ENCODE measurements at regions not wholly inside any gene's neighbourhood (a gene's known extent, or its start where the extent isn't known, plus 50 kb on each side); places are given as distances from the start of the nearest gene placed in this dataset.

GRCh38 chr4:116500225-116500624 is 585.2 kb downstream of the TRAM1L1 start:
- TF ChIP-seq CTCF (IDR thresholded peaks at IDR 0.05) (no peak), POLR2A (IDR thresholded peaks at IDR 0.05) (no peak)
